GM12865 (cell line): ENCODE measurements at regions not wholly inside any gene's neighbourhood (a gene's known extent, or its start where the extent isn't known, plus 50 kb on each side); places are given as distances from the start of the nearest gene placed in this dataset.

Experiments used
- DNase-seq: peaks from one replicate; pipeline ENCODE4 v3.0.0; 2010; ENCODE audit warnings: low read depth
- H3K4me3 ChIP-seq: 2 replicates; pipeline ENCODE4 v1.5.1; 2011; ENCODE audit warnings: mild to moderate bottlenecking, low read depth, low read length, control low read depth
- TF ChIP-seq, protein P1 (sequence below): IDR thresholded peaks from 2 replicates; pipeline ENCODE4 v1.5.1; 2011; ENCODE audit warnings: low read length, control low read depth, low read depth, inconsistent platforms; ENCODE audit not compliant: insufficient read depth; ENCODE audit errors: missing control alignments

DNA sequence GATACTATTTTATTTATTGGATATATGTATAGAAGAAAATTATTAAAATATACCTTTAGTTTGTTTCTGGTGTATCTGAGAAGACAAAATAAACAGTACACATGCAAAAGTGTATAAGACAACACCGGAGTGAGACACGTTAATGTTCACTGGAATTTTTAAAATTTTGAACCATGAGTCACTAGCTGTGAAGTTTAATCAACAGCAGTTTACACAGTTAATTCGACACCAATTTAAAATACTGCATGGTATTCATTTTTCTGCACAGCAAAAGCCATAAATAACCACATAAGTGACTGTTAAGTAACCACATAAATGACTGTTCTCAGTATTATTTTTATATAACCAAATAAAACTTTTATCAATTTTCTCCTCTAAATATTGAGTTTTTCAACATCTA lies 418.7 kb upstream of the NBEA start:
- DNase-seq, result no peak

DNA sequence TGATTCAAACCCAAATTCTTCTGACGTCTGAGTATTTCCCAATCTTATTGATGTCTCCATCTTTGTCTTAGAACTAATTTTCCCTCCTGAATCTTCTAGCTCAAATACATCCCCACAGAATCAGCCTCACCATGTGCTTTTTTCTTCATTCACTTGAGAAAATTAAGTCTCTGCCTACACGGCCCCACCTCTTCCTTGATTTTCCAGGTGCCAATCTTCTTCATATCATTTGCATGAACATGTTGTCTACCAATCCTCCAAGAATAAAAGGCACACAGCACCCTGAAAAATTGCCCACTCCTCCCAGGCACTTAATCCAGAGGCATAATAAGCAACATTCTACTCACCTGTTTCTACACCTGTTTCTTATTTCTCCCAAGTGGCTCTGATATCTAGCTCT lies 408.1 kb upstream of the NBEA start:
- TF ChIP-seq, protein P1, sequence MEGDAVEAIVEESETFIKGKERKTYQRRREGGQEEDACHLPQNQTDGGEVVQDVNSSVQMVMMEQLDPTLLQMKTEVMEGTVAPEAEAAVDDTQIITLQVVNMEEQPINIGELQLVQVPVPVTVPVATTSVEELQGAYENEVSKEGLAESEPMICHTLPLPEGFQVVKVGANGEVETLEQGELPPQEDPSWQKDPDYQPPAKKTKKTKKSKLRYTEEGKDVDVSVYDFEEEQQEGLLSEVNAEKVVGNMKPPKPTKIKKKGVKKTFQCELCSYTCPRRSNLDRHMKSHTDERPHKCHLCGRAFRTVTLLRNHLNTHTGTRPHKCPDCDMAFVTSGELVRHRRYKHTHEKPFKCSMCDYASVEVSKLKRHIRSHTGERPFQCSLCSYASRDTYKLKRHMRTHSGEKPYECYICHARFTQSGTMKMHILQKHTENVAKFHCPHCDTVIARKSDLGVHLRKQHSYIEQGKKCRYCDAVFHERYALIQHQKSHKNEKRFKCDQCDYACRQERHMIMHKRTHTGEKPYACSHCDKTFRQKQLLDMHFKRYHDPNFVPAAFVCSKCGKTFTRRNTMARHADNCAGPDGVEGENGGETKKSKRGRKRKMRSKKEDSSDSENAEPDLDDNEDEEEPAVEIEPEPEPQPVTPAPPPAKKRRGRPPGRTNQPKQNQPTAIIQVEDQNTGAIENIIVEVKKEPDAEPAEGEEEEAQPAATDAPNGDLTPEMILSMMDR, result no peak
- H3K4me3 ChIP-seq, result no peak overlapping the region
- DNase-seq, result no peak

More for the DNA sequence above, 418.7 kb upstream of the NBEA start:
- H3K4me3 ChIP-seq, result no peak overlapping the region
- TF ChIP-seq, protein P1, result no peak

DNA sequence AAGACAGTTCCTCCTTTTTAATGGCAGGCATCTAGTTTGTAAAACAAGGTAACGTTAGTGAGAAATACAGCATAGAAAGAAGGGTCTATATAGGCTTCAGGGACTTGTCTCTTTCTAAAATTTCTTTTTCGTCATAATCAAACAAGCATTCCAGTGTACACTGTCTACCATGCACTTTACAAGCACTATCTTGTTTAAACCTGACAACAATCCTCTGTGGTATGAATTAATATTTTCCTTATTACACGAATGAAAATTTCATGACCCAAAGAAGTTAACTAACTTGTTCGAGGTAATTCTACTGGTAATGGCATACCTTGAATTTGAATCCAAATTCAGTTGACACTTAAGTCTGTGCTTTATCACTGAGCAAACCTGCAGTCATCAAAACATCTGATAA lies 399.7 kb upstream of the NBEA start:
- no peak overlapping the region for H3K4me3 ChIP-seq
- DNase-seq, result no peak
- TF ChIP-seq, protein P1, result no peak

DNA sequence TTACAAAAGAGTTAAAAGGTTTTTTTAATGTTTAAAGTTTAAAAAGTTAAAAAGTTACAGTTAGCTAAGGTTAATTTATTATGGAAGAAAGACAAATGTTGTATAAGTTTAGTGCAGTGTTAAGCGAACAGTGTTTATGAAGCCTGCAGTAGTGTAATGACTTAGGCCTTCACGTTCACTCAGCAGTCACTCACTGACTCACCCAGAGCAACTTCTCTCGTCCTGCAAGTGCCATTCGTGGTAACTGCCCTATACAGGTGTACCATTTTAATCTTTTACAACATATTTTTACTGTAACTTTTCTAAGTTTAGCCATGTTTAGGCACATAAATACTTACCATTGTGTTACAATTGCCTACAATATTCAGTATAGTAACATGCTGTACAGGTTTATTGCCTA lies 398.2 kb upstream of the NBEA start:
- no peak for DNase-seq
- H3K4me3 ChIP-seq, result no peak overlapping the region
- TF ChIP-seq, protein P1, result no peak

DNA sequence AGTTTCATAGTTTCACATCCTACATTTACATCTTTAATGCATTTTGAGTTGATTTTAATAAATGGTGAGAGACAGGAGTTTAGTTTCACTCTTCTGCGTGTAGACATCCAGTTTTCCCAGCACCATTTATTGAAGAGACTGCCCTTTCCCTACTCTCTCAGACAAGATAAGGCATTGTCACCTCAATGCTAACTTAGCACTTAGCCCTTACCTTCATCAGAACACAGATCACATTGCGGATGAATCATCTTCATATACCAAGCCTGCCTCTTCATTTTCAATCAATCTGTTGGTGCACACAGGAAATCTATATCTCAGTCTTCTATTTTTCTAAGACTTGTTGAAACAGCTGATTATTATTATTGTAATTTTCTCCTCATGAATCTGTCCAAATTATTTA lies 396.6 kb upstream of the NBEA start:
- DNase-seq, result no peak
- no peak overlapping the region for H3K4me3 ChIP-seq
- TF ChIP-seq, protein P1, result no peak

DNA sequence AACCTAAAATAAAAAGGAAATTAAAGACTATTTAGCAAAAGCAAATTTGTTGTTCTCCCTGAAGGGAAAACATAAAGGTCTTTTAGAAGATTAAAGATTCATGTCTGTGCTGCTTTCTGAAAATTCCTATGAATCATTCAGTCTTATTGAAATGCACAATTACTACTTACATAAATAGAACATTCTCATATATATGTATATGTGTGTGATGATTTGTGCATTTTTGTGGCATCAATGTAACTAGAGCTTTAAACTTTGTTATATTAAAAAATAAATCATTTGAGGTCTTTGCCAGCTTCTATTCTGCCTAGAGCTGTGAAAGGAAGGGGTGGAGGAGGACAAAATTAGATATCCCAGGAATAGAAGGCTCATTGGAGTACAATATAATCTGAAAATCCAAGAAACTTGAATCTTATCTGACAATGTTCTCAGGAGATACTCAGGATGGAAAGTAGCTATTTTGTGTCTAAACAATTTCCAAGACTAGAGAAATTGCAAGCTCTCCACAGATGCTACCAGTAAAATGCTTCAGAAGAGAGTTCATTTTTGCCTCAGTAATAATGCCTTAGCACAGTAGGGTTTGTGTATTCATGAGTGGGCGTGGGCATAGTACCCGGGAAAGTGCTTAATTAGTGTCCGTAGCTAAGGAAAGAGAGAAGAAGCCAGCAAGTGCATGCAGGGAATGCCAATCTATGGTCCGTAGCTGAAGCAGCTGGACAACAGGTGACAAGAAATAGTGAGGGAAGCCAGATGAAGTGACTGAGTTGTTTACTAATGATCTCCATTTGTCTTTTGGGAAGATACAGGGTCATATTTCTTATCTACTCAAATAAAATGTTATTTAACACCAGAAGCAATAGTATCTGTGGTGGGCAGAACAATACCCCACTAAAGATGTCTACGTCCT lies 395.5 kb upstream of the NBEA start:
- no peak for DNase-seq
- no peak overlapping the region for H3K4me3 ChIP-seq
- TF ChIP-seq, protein P1, result no peak

DNA sequence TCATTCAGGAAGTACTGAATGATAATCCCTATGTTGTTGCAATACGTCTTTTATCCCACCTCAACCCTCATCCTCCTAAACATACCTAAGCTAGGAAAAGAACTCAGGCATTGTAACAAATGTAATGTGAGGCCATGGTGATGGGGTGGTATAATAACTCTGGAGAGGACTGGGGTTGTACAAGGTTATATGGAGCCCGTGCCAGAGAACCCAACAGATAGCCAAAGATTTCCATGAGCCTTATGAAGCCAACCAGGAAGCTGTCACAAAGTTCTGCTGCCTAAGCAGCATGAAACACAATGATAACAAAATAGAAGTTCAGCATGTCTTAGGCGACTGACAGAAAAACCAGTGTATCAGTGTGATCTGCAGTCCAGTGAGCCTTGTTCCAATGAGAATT lies 394.1 kb upstream of the NBEA start:
- TF ChIP-seq, protein P1, result no peak
- DNase-seq, result no peak
- no peak overlapping the region for H3K4me3 ChIP-seq
